ENCODE measurements at regions not wholly inside any gene's neighbourhood (a gene's known extent, or its start where the extent isn't known, plus 50 kb on each side); places are given as distances from the start of the nearest gene placed in this dataset.

GRCh38 chr3:128569756-128570155 is 76.8 kb upstream of the GATA2 start:
- no peak for TF ChIP-seq CTCF (conservative IDR thresholded peaks at IDR 0.05)
- no peak overlapping the region for H3K27ac ChIP-seq

GRCh38 chr3:128568602-128569490 is 75.8 kb upstream of the GATA2 start:
- H3K27ac ChIP-seq, result no peak overlapping the region
- TF ChIP-seq CTCF (conservative IDR thresholded peaks at IDR 0.05), result no peak

- no peak for TF ChIP-seq CTCF (conservative IDR thresholded peaks at IDR 0.05)
- H3K27ac ChIP-seq, result no peak overlapping the region
Observed at GRCh38 chr3:128567705-128568356, 74.8 kb upstream of the GATA2 start.

GRCh38 chr3:128567141-128567540 is 74.1 kb upstream of the GATA2 start:
- no peak overlapping the region for H3K27ac ChIP-seq
- no peak for TF ChIP-seq CTCF (conservative IDR thresholded peaks at IDR 0.05)

- no peak for TF ChIP-seq CTCF (conservative IDR thresholded peaks at IDR 0.05)
- H3K27ac ChIP-seq, result no peak overlapping the region
Observed at GRCh38 chr3:128563439-128563838, 70.4 kb upstream of the GATA2 start.

GRCh38 chr3:128561504-128561903 is 68.5 kb upstream of the GATA2 start:
- no peak overlapping the region for H3K27ac ChIP-seq
- TF ChIP-seq CTCF (conservative IDR thresholded peaks at IDR 0.05), result no peak

GRCh38 chr3:128560768-128561167 is 67.8 kb upstream of the GATA2 start:
- TF ChIP-seq CTCF (conservative IDR thresholded peaks at IDR 0.05), result no peak
- H3K27ac ChIP-seq, result no peak overlapping the region
